HepG2 (cell line): ENCODE measurements at regions not wholly inside any gene's neighbourhood (a gene's known extent, or its start where the extent isn't known, plus 50 kb on each side); places are given as distances from the start of the nearest gene placed in this dataset.

Experiments used
- POLR2A ChIP-seq, 2 experiments: IDR thresholded peaks; 2 replicates each; pipeline ENCODE4 v1.6.1; 2011; ENCODE audit warnings: low read depth in 2 of 2, low read length in 2 of 2, mild to moderate bottlenecking in 1 of 2, moderate library complexity in 1 of 2; ENCODE audit not compliant: insufficient read depth in 1 of 2
- TF ChIP-seq, protein P1 (sequence below): sonication (generic); formaldehyde crosslinking; IDR thresholded peaks from 2 replicates; pipeline ENCODE4 v1.5.0; 2020; ENCODE audit warnings: mild to moderate bottlenecking, missing genetic modification reagents, moderate library complexity

DNA sequence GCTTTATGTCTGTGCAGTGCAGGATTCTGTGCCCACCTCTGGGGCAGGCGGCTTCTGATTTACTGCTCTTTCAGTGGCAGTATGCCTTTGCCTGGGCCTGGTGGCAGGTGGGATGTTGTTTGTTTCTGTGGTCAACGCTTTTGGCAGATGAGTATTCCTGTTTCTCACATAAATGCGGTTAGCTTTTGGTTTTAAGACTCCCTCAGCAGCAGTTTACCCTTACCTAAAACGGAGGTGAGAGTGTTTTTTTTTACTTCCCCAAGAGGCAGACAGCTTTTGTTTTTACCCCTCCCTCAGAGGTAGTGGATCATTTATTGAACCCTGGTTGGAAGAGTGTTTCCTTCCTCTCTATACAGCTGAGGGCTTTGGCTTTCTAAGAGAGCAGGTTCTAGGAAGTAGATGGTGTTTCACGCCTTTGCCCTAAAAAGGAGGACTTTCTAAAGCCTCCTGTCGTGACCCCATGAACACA is 134.1 kb upstream of the PLSCR5 start:
- TF ChIP-seq POLR2A (IDR thresholded peaks at IDR 0.05; ENCODE audit: insufficient read depth in 1 of 2, low read depth in 2 of 2, low read length in 2 of 2), result no peak
- TF ChIP-seq, protein P1, sequence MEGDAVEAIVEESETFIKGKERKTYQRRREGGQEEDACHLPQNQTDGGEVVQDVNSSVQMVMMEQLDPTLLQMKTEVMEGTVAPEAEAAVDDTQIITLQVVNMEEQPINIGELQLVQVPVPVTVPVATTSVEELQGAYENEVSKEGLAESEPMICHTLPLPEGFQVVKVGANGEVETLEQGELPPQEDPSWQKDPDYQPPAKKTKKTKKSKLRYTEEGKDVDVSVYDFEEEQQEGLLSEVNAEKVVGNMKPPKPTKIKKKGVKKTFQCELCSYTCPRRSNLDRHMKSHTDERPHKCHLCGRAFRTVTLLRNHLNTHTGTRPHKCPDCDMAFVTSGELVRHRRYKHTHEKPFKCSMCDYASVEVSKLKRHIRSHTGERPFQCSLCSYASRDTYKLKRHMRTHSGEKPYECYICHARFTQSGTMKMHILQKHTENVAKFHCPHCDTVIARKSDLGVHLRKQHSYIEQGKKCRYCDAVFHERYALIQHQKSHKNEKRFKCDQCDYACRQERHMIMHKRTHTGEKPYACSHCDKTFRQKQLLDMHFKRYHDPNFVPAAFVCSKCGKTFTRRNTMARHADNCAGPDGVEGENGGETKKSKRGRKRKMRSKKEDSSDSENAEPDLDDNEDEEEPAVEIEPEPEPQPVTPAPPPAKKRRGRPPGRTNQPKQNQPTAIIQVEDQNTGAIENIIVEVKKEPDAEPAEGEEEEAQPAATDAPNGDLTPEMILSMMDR (CRISPR knock-in tag), result no peak
